ENCODE measurements at regions not wholly inside any gene's neighbourhood (a gene's known extent, or its start where the extent isn't known, plus 50 kb on each side); places are given as distances from the start of the nearest gene placed in this dataset.

GRCh38 chr16:51615141-51615540, 464.1 kb upstream of the SALL1 start:
- DNase-seq (ENCODE audit: low spot score) = no peak
- intact Hi-C loops (cut with DNase I) = no loop called here

GRCh38 chr16:51607201-51607651, 456.2 kb upstream of the SALL1 start:
- no peak for DNase-seq (ENCODE audit: low spot score)
- intact Hi-C loops (cut with DNase I) = no loop called here

- no peak for DNase-seq (ENCODE audit: low spot score)
- intact Hi-C loops (cut with DNase I) = loop anchor here in 1 of 2 donors (10.0 kb wide), 1 partner anchor 61 kb away; no protein-coding TSS in a partner anchor
Observed at GRCh38 chr16:51596247-51596646, 445.2 kb upstream of the SALL1 start.

GRCh38 chr16:51592535-51593300, 441.6 kb upstream of the SALL1 start:
- DNase-seq (ENCODE audit: low spot score) = no peak
- intact Hi-C loops (cut with DNase I) = loop anchor here in 1 of 2 donors (10.0 kb wide), 1 partner anchor 58 kb away; no protein-coding TSS in a partner anchor

- intact Hi-C loops (cut with DNase I) = loop anchor here in 1 of 2 donors (10.0 kb wide), 1 partner anchor 57 kb away; no protein-coding TSS in a partner anchor
- DNase-seq (ENCODE audit: low spot score) = no peak
Observed at GRCh38 chr16:51592001-51592501, 441.0 kb upstream of the SALL1 start.

- intact Hi-C loops (cut with DNase I) = loop anchor here in 1 of 2 donors (10.0 kb wide), 1 partner anchor 57 kb away; no protein-coding TSS in a partner anchor
- DNase-seq (ENCODE audit: low spot score) = no peak
Observed at GRCh38 chr16:51591480-51591879, 440.4 kb upstream of the SALL1 start.

- intact Hi-C loops (cut with DNase I) = no loop called here
- DNase-seq (ENCODE audit: low spot score) = no peak
Observed at GRCh38 chr16:51579652-51580360, 428.7 kb upstream of the SALL1 start.

GRCh38 chr16:51577621-51578303, 426.7 kb upstream of the SALL1 start:
- intact Hi-C loops (cut with DNase I) = no loop called here
- no peak for DNase-seq (ENCODE audit: low spot score)

GRCh38 chr16:51576498-51577195, 425.6 kb upstream of the SALL1 start:
- intact Hi-C loops (cut with DNase I) = no loop called here
- no peak for DNase-seq (ENCODE audit: low spot score)

- DNase-seq (ENCODE audit: low spot score) = no peak
- intact Hi-C loops (cut with DNase I) = no loop called here
Observed at GRCh38 chr16:51573191-51573590, 422.1 kb upstream of the SALL1 start.

GRCh38 chr16:51569203-51569931, 418.3 kb upstream of the SALL1 start:
- no peak for DNase-seq (ENCODE audit: low spot score)
- intact Hi-C loops (cut with DNase I) = no loop called here

GRCh38 chr16:51567911-51568310, 416.8 kb upstream of the SALL1 start:
- DNase-seq (ENCODE audit: low spot score) = no peak
- intact Hi-C loops (cut with DNase I) = no loop called here

GRCh38 chr16:51565184-51565583, 414.1 kb upstream of the SALL1 start:
- intact Hi-C loops (cut with DNase I) = no loop called here
- no peak for DNase-seq (ENCODE audit: low spot score)

- intact Hi-C loops (cut with DNase I) = no loop called here
- no peak for DNase-seq (ENCODE audit: low spot score)
Observed at GRCh38 chr16:51562891-51563290, 411.8 kb upstream of the SALL1 start.

- no peak for DNase-seq (ENCODE audit: low spot score)
- intact Hi-C loops (cut with DNase I) = no loop called here
Observed at GRCh38 chr16:51559901-51560300, 408.8 kb upstream of the SALL1 start.

GRCh38 chr16:51557670-51558069, 406.6 kb upstream of the SALL1 start:
- DNase-seq (ENCODE audit: low spot score) = no peak
- intact Hi-C loops (cut with DNase I) = no loop called here

GRCh38 chr16:51556694-51557340, 405.7 kb upstream of the SALL1 start:
- no peak for DNase-seq (ENCODE audit: low spot score)
- intact Hi-C loops (cut with DNase I) = no loop called here

GRCh38 chr16:51553910-51554309, 402.8 kb upstream of the SALL1 start:
- DNase-seq (ENCODE audit: low spot score) = no peak
- intact Hi-C loops (cut with DNase I) = no loop called here
